ENCODE measurements at regions not wholly inside any gene's neighbourhood (a gene's known extent, or its start where the extent isn't known, plus 50 kb on each side); places are given as distances from the start of the nearest gene placed in this dataset.

- Histone ChIP-seq H3K27me3 (no peaks in the 10 kb centered on the region), H3K27ac (no peak overlapping the region), H3K4me1 (no peaks in the 10 kb centered on the region), H3K4me3 (no peak overlapping the region), H3K36me3 (no peaks in the 10 kb centered on the region), H3K9me3 (replicated peaks) (0 out of 2 replicates have a peak, but pooled peaks cover 4% of the 10 kb centered on the region)
- DNase-seq = no peak
These were observed 160.7 kb upstream of the PITX1 start for GRCh38 chr5:135194573-135195269.

GRCh38 chr5:135194126-135194488, 160.1 kb upstream of the PITX1 start:
- no peaks in the 10 kb centered on the region for H3K27me3 ChIP-seq
- no peak overlapping the region for H3K4me3 ChIP-seq
- H3K36me3 ChIP-seq = no peaks in the 10 kb centered on the region
- DNase-seq = no peak
- 0 out of 2 replicates have a peak, but pooled peaks cover 4% of the 10 kb centered on the region for H3K9me3 ChIP-seq (replicated peaks)
- H3K4me1 ChIP-seq = no peaks in the 10 kb centered on the region
- H3K27ac ChIP-seq = no peak overlapping the region

GRCh38 chr5:135193213-135194125, 159.4 kb upstream of the PITX1 start:
- no peaks in the 10 kb centered on the region for H3K4me1 ChIP-seq
- no peaks in the 10 kb centered on the region for H3K27me3 ChIP-seq
- no peak overlapping the region for H3K4me3 ChIP-seq
- H3K36me3 ChIP-seq = no peaks in the 10 kb centered on the region
- 0 out of 2 replicates have a peak, but pooled peaks cover 4% of the 10 kb centered on the region for H3K9me3 ChIP-seq (replicated peaks)
- no peak overlapping the region for H3K27ac ChIP-seq
- DNase-seq = no peak

- H3K4me3 ChIP-seq = no peak overlapping the region
- no peak overlapping the region for H3K27ac ChIP-seq
- H3K36me3 ChIP-seq = no peaks in the 10 kb centered on the region
- no peaks in the 10 kb centered on the region for H3K4me1 ChIP-seq
- no peaks in the 10 kb centered on the region for H3K27me3 ChIP-seq
- DNase-seq = no peak
- 0 out of 2 replicates have a peak, but pooled peaks cover 4% of the 10 kb centered on the region for H3K9me3 ChIP-seq (replicated peaks)
These were observed 158.3 kb upstream of the PITX1 start for GRCh38 chr5:135192351-135192750.

GRCh38 chr5:135191084-135191826, 157.2 kb upstream of the PITX1 start:
- Histone ChIP-seq H3K36me3 (no peaks in the 10 kb centered on the region), H3K27me3 (no peaks in the 10 kb centered on the region), H3K9me3 (replicated peaks) (no peaks in the 10 kb centered on the region), H3K4me3 (no peak overlapping the region), H3K27ac (no peak overlapping the region), H3K4me1 (no peaks in the 10 kb centered on the region)
- DNase-seq = no peak

- H3K9me3 ChIP-seq (replicated peaks) = no peaks in the 10 kb centered on the region
- peaks cover 2% of the 10 kb centered on the region; the same call in 1 of the 2 replicates for H3K4me1 ChIP-seq
- H3K27me3 ChIP-seq = no peaks in the 10 kb centered on the region
- DNase-seq = no peak
- H3K4me3 ChIP-seq = no peak overlapping the region
- H3K27ac ChIP-seq = no peak overlapping the region
- H3K36me3 ChIP-seq = no peaks in the 10 kb centered on the region
These were observed 156.5 kb upstream of the PITX1 start for GRCh38 chr5:135190416-135191083.

- no peaks in the 10 kb centered on the region for H3K9me3 ChIP-seq (replicated peaks)
- peaks cover 3% of the 10 kb centered on the region; the same call in 1 of the 2 replicates for H3K4me1 ChIP-seq
- no peak for DNase-seq
- H3K27ac ChIP-seq = no peak overlapping the region
- no peaks in the 10 kb centered on the region for H3K36me3 ChIP-seq
- no peak overlapping the region for H3K4me3 ChIP-seq
- H3K27me3 ChIP-seq = no peaks in the 10 kb centered on the region
These were observed 155.0 kb upstream of the PITX1 start for GRCh38 chr5:135189024-135189423.

- Histone ChIP-seq H3K27me3 (no peaks in the 10 kb centered on the region), H3K36me3 (no peaks in the 10 kb centered on the region), H3K4me3 (no peak overlapping the region), H3K4me1 (peaks cover 3% of the 10 kb centered on the region; the same call in 1 of the 2 replicates), H3K9me3 (replicated peaks) (no peaks in the 10 kb centered on the region), H3K27ac (no peak overlapping the region)
- no peak for DNase-seq
These were observed 154.3 kb upstream of the PITX1 start for GRCh38 chr5:135188233-135188914.

- Histone ChIP-seq H3K27ac (no peak overlapping the region), H3K36me3 (no peaks in the 10 kb centered on the region), H3K4me1 (peaks cover 3% of the 10 kb centered on the region; the same call in 1 of the 2 replicates), H3K27me3 (no peaks in the 10 kb centered on the region), H3K9me3 (replicated peaks) (no peaks in the 10 kb centered on the region), H3K4me3 (no peak overlapping the region)
- DNase-seq = no peak
These were observed 152.9 kb upstream of the PITX1 start for GRCh38 chr5:135186662-135187522.

GRCh38 chr5:135185481-135186065, 151.5 kb upstream of the PITX1 start:
- no peak overlapping the region for H3K4me3 ChIP-seq
- H3K9me3 ChIP-seq (replicated peaks) = no peaks in the 10 kb centered on the region
- peak; percentile 47 to 52 for DNase-seq
- peaks cover 3% of the 10 kb centered on the region; the same call in 1 of the 2 replicates for H3K4me1 ChIP-seq
- H3K36me3 ChIP-seq = no peaks in the 10 kb centered on the region
- no peak overlapping the region for H3K27ac ChIP-seq
- no peaks in the 10 kb centered on the region for H3K27me3 ChIP-seq

GRCh38 chr5:135184646-135185045, 150.6 kb upstream of the PITX1 start:
- H3K36me3 ChIP-seq = no peaks in the 10 kb centered on the region
- H3K9me3 ChIP-seq (replicated peaks) = no peaks in the 10 kb centered on the region
- DNase-seq = no peak
- no peak overlapping the region for H3K4me3 ChIP-seq
- H3K27me3 ChIP-seq = no peaks in the 10 kb centered on the region
- no peak overlapping the region for H3K27ac ChIP-seq
- H3K4me1 ChIP-seq = peaks cover 3% of the 10 kb centered on the region; the same call in 1 of the 2 replicates

GRCh38 chr5:135183464-135183863, 149.4 kb upstream of the PITX1 start:
- Histone ChIP-seq H3K4me3 (no peak overlapping the region), H3K27me3 (no peaks in the 10 kb centered on the region)

GRCh38 chr5:135182675-135183074, 148.6 kb upstream of the PITX1 start:
- Histone ChIP-seq H3K4me1 (peaks cover 3% of the 10 kb centered on the region; the same call in 1 of the 2 replicates), H3K36me3 (no peaks in the 10 kb centered on the region), H3K9me3 (replicated peaks) (no peaks in the 10 kb centered on the region), H3K27me3 (no peaks in the 10 kb centered on the region), H3K4me3 (no peak overlapping the region), H3K27ac (no peak overlapping the region)
- no peak for DNase-seq

More at GRCh38 chr5:135183464-135183863, 149.4 kb upstream of the PITX1 start:
- H3K27ac ChIP-seq = no peak overlapping the region
- H3K36me3 ChIP-seq = no peaks in the 10 kb centered on the region
- H3K9me3 ChIP-seq (replicated peaks) = no peaks in the 10 kb centered on the region
- H3K4me1 ChIP-seq = peaks cover 3% of the 10 kb centered on the region; the same call in 1 of the 2 replicates
- no peak for DNase-seq
